ENCODE measurements at regions not wholly inside any gene's neighbourhood (a gene's known extent, or its start where the extent isn't known, plus 50 kb on each side); places are given as distances from the start of the nearest gene placed in this dataset.

- no peak for DNase-seq (ENCODE audit: low read depth)
These were observed 85.4 kb upstream of the TLE3 start for GRCh38 chr15:70182858-70183695.

GRCh38 chr15:70181626-70182255, 84.0 kb upstream of the TLE3 start:
- DNase-seq (ENCODE audit: low read depth) = no peak

GRCh38 chr15:70180186-70180875, 82.6 kb upstream of the TLE3 start:
- no peak for DNase-seq (ENCODE audit: low read depth)

GRCh38 chr15:70179309-70179892, 81.7 kb upstream of the TLE3 start:
- no peak for DNase-seq (ENCODE audit: low read depth)

GRCh38 chr15:70178335-70179084, 80.8 kb upstream of the TLE3 start:
- no peak for DNase-seq (ENCODE audit: low read depth)

- DNase-seq (ENCODE audit: low read depth) = no peak
These were observed 75.0 kb upstream of the TLE3 start for GRCh38 chr15:70172566-70173225.

- no peak for DNase-seq (ENCODE audit: low read depth)
These were observed 74.4 kb upstream of the TLE3 start for GRCh38 chr15:70172124-70172523.

- DNase-seq (ENCODE audit: low read depth) = no peak
These were observed 73.7 kb upstream of the TLE3 start for GRCh38 chr15:70171256-70171886.

- DNase-seq (ENCODE audit: low read depth) = no peak
These were observed 72.5 kb upstream of the TLE3 start for GRCh38 chr15:70170096-70170699.

- no peak for DNase-seq (ENCODE audit: low read depth)
These were observed 71.4 kb upstream of the TLE3 start for GRCh38 chr15:70169147-70169546.

GRCh38 chr15:70167155-70167554, 69.4 kb upstream of the TLE3 start:
- DNase-seq (ENCODE audit: low read depth) = no peak

- no peak for DNase-seq (ENCODE audit: low read depth)
These were observed 68.9 kb upstream of the TLE3 start for GRCh38 chr15:70166506-70167087.

GRCh38 chr15:70165716-70166284, 68.1 kb upstream of the TLE3 start:
- no peak for DNase-seq (ENCODE audit: low read depth)

- DNase-seq (ENCODE audit: low read depth) = no peak
These were observed 67.4 kb upstream of the TLE3 start for GRCh38 chr15:70164910-70165715.

- DNase-seq (ENCODE audit: low read depth) = no peak
These were observed 66.6 kb upstream of the TLE3 start for GRCh38 chr15:70164156-70164900.

- DNase-seq (ENCODE audit: low read depth) = no peak
These were observed 63.3 kb upstream of the TLE3 start for GRCh38 chr15:70160803-70161565.

- no peak for DNase-seq (ENCODE audit: low read depth)
These were observed 62.5 kb upstream of the TLE3 start for GRCh38 chr15:70160267-70160666.

GRCh38 chr15:70159713-70160009, 61.9 kb upstream of the TLE3 start:
- DNase-seq (ENCODE audit: low read depth) = no peak

Measured in EH (cell line).